Suppressor macrophage treated with lipopolysaccharide for 4 hours (primary cell): ENCODE measurements at regions not wholly inside any gene's neighbourhood (a gene's known extent, or its start where the extent isn't known, plus 50 kb on each side); places are given as distances from the start of the nearest gene placed in this dataset.

Experiments
- DNase-seq: peaks from one replicate; pipeline ENCODE4 v3.0.0-alpha.2; 2020

GRCh38 chr7:1286946-1287645 is 54.4 kb downstream of the UNCX start:
- no peak for DNase-seq

GRCh38 chr7:1287752-1288201 is 55.1 kb downstream of the UNCX start:
- DNase-seq, result no peak

GRCh38 chr7:1288390-1288995 is 55.8 kb downstream of the UNCX start:
- no peak for DNase-seq

GRCh38 chr7:1288996-1289551 is 56.4 kb downstream of the UNCX start:
- DNase-seq, result no peak

- DNase-seq, result no peak
Observed at GRCh38 chr7:1289666-1290025, 57.0 kb downstream of the UNCX start.

GRCh38 chr7:1290026-1290678 is 57.5 kb downstream of the UNCX start:
- DNase-seq, result peak; percentile 2

- no peak for DNase-seq
Observed at GRCh38 chr7:1290679-1291356, 58.1 kb downstream of the UNCX start.

GRCh38 chr7:1291357-1291689 is 58.7 kb downstream of the UNCX start:
- DNase-seq, result no peak

- no peak for DNase-seq
Observed at GRCh38 chr7:1291845-1292765, 59.4 kb downstream of the UNCX start.

- no peak for DNase-seq
Observed at GRCh38 chr7:1292972-1293830, 60.5 kb downstream of the UNCX start.

GRCh38 chr7:1293950-1294411 is 61.3 kb downstream of the UNCX start:
- no peak for DNase-seq

GRCh38 chr7:1295776-1296355 is 63.2 kb downstream of the UNCX start:
- DNase-seq, result no peak

- DNase-seq, result no peak
Observed at GRCh38 chr7:1296356-1296981, 63.8 kb downstream of the UNCX start.

- no peak for DNase-seq
Observed at GRCh38 chr7:1297017-1297960, 64.6 kb downstream of the UNCX start.

GRCh38 chr7:1298051-1298930 is 65.6 kb downstream of the UNCX start:
- DNase-seq, result no peak

GRCh38 chr7:1298931-1299885 is 66.5 kb downstream of the UNCX start:
- DNase-seq, result no peak

- DNase-seq, result no peak
Observed at GRCh38 chr7:1300206-1300605, 67.5 kb downstream of the UNCX start.
